GM23338 (cell line): ENCODE measurements at regions not wholly inside any gene's neighbourhood (a gene's known extent, or its start where the extent isn't known, plus 50 kb on each side); places are given as distances from the start of the nearest gene placed in this dataset.

Source experiments
- ATAC-seq: fragments of 200-7000 bp; cut with Tn5 transposase; 3 replicates; pipeline ENCODE4 v1.9.1; 2020
- DNase-seq: peaks from one replicate; pipeline ENCODE4 v3.0.0-alpha.2; 2015; ENCODE audit warnings: low spot score
- H2AFZ ChIP-seq: fragments of 200-600 bp; sonication (generic); 2 replicates; pipeline ENCODE4 v1.8.0; 2016; ENCODE audit warnings: antibody characterized with exemption, mild to moderate bottlenecking, moderate library complexity
- H3F3A ChIP-seq: fragments of 200-600 bp; sonication (generic); replicated peaks from 2 replicates; pipeline ENCODE4 v1.8.0; 2017; ENCODE audit warnings: antibody characterized with exemption, mixed run types, low read depth
- H3K27ac ChIP-seq: fragments of 200-600 bp; sonication (generic); 2 replicates; pipeline ENCODE4 v1.6.1; 2016; ENCODE audit warnings: low read depth
- H3K27me3 ChIP-seq: fragments of 200-600 bp; sonication (generic); 2 replicates; pipeline ENCODE4 v1.8.0; 2016; ENCODE audit warnings: mild to moderate bottlenecking, mixed run types, moderate library complexity; ENCODE audit not compliant: insufficient read depth
- H3K36me3 ChIP-seq: fragments of 200-600 bp; sonication (generic); 2 replicates; pipeline ENCODE4 v1.8.0; 2016; ENCODE audit warnings: mild to moderate bottlenecking; ENCODE audit not compliant: insufficient read depth
- H3K4me1 ChIP-seq: fragments of 200-600 bp; sonication (generic); 2 replicates; pipeline ENCODE4 v1.8.0; 2016; ENCODE audit warnings: mild to moderate bottlenecking, moderate library complexity; ENCODE audit not compliant: insufficient read depth
- H3K4me2 ChIP-seq: fragments of 200-600 bp; sonication (generic); 2 replicates; pipeline ENCODE4 v1.7.1; 2017; ENCODE audit warnings: mixed run types
- H3K4me3 ChIP-seq: fragments of 200-600 bp; sonication (generic); 2 replicates; pipeline ENCODE4 v1.6.1; 2016; ENCODE audit warnings: mixed run types
- H3K79me2 ChIP-seq: fragments of 200-600 bp; sonication (generic); replicated peaks from 2 replicates; pipeline ENCODE4 v1.8.0; 2017; ENCODE audit warnings: mild to moderate bottlenecking; ENCODE audit not compliant: insufficient read depth
- H3K9me2 ChIP-seq: fragments of 200-600 bp; sonication (generic); 2 replicates; pipeline ENCODE4 v1.8.0; 2017; ENCODE audit not compliant: insufficient read depth
- H4K20me1 ChIP-seq: fragments of 200-600 bp; sonication (generic); replicated peaks from 2 replicates; pipeline ENCODE4 v1.8.0; 2017; ENCODE audit warnings: mild to moderate bottlenecking; ENCODE audit not compliant: insufficient read depth
- H3K27ac Mint-ChIP-seq: 2 replicates; pipeline ENCODE4 v1.8.0; 2020; ENCODE audit warnings: inconsistent platforms, mild to moderate bottlenecking, moderate library complexity, mixed read lengths
- H3K27me3 Mint-ChIP-seq: 3 replicates; pipeline ENCODE4 v1.8.0; 2022; ENCODE audit warnings: low read depth, mild to moderate bottlenecking, moderate library complexity, mixed read lengths, inconsistent platforms; ENCODE audit not compliant: insufficient read depth, poor library complexity
- H3K36me3 Mint-ChIP-seq: 3 replicates; pipeline ENCODE4 v1.8.0; 2021; ENCODE audit warnings: low read depth, mild to moderate bottlenecking, inconsistent platforms, moderate library complexity, mixed read lengths
- H3K4me1 Mint-ChIP-seq: 3 replicates; pipeline ENCODE4 v1.8.0; 2020; ENCODE audit warnings: mild to moderate bottlenecking, inconsistent platforms, mixed read lengths
- H3K4me3 Mint-ChIP-seq: 3 replicates; pipeline ENCODE4 v1.8.0; 2021; ENCODE audit warnings: moderate library complexity, mild to moderate bottlenecking, inconsistent platforms, mixed read lengths
- H3K9me3 Mint-ChIP-seq: 3 replicates; pipeline ENCODE4 v1.8.0; 2020; ENCODE audit warnings: moderate library complexity, mild to moderate bottlenecking, inconsistent platforms, mixed read lengths
- CREB1 ChIP-seq: fragments of 250-450 bp; sonication (Bioruptor Pico); IDR thresholded peaks from 2 replicates; pipeline ENCODE4 v1.5.0; 2020; ENCODE audit warnings: low read depth, mild to moderate bottlenecking, moderate library complexity
- ETS1 ChIP-seq: IDR thresholded peaks from 2 replicates; pipeline ENCODE4 v1.6.1; 2016; ENCODE audit warnings: antibody characterized with exemption
- EZH2 ChIP-seq: fragments of 200-600 bp; sonication (generic); IDR thresholded peaks from one replicate; pipeline ENCODE4 v1.8.0; 2017; ENCODE audit warnings: antibody characterized with exemption, mild to moderate bottlenecking, low read depth; ENCODE audit not compliant: unreplicated experiment
- EZH2phosphoT487 ChIP-seq: fragments of 200-600 bp; sonication (generic); IDR thresholded peaks from one replicate; pipeline ENCODE4 v1.8.1; 2018; ENCODE audit warnings: antibody characterized with exemption; ENCODE audit not compliant: unreplicated experiment
- JUNB ChIP-seq: IDR thresholded peaks from one replicate; pipeline ENCODE4 v1.6.1; 2016; ENCODE audit warnings: antibody characterized with exemption; ENCODE audit not compliant: unreplicated experiment
- NANOG ChIP-seq: IDR thresholded peaks from 2 replicates; pipeline ENCODE4 v1.6.1; 2016; ENCODE audit warnings: antibody characterized with exemption, borderline replicate concordance
- POLR2AphosphoS5 ChIP-seq: IDR thresholded peaks from 2 replicates; pipeline ENCODE4 v1.6.1; 2016; ENCODE audit warnings: antibody characterized with exemption, low read depth
- STAT1 ChIP-seq: IDR thresholded peaks from one replicate; pipeline ENCODE4 v1.6.1; 2016; ENCODE audit warnings: antibody characterized with exemption; ENCODE audit not compliant: unreplicated experiment
- ZNF114 ChIP-seq: fragments of 250-450 bp; sonication (Bioruptor Pico); IDR thresholded peaks from 2 replicates; pipeline ENCODE4 v1.5.0; 2020; ENCODE audit warnings: mild to moderate bottlenecking, moderate library complexity
- ZNF331 ChIP-seq: fragments of 250-450 bp; sonication (Bioruptor Pico); IDR thresholded peaks from 2 replicates; pipeline ENCODE4 v1.5.0; 2020; ENCODE audit warnings: low read depth, mild to moderate bottlenecking, moderate library complexity
- TF ChIP-seq, protein P1 (sequence below): fragments of 250-450 bp; sonication (Bioruptor Pico); IDR thresholded peaks from 2 replicates; pipeline ENCODE4 v1.5.0; 2020; ENCODE audit warnings: mild to moderate bottlenecking, moderate library complexity
- TF ChIP-seq, protein P2 (sequence below): IDR thresholded peaks from one replicate; pipeline ENCODE4 v1.6.1; 2018; ENCODE audit warnings: antibody characterized with exemption; ENCODE audit not compliant: unreplicated experiment

DNA sequence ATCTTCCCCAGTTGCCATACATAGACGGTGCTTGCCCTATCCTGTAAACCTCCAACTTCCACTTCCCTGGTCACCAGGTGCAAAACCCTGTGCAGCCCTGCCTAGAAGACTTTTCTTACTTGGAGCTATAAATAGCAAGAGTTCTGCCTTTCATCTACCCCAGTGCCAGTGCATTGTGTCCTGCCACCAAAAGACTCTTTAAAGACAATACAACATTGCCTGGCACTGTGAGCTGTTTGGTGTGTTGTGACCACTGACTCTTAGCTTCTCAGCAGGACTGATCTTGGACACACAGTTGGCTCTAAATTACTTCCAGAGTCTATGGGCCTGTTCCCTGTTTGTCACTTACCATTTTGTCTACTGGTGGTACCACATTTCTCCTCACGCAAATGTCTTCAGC, 608.1 kb downstream of the CDH9 start:
- Histone ChIP-seq H3K4me1 (no peaks in the 10 kb centered on the region), H3K9me2 (peaks cover 9% of the 10 kb centered on the region; the same call in 1 of the 2 replicates), H3K79me2 (no peaks in the 10 kb centered on the region), H3F3A (no peaks in the 10 kb centered on the region), H3K4me3 (no peak overlapping the region), H3K27me3 (no peaks in the 10 kb centered on the region), H3K36me3 (no peaks in the 10 kb centered on the region), H2AFZ (no peak overlapping the region), H4K20me1 (no peaks in the 10 kb centered on the region), H3K4me2 (no peak overlapping the region), H3K27ac (no peak overlapping the region)
- DNase-seq: no peak
- H3K36me3 Mint-ChIP-seq: no peaks in the 10 kb centered on the region
- H3K4me3 Mint-ChIP-seq: no peak overlapping the region
- no peak for ATAC-seq
- H3K27me3 Mint-ChIP-seq: peaks cover 5% of the 10 kb centered on the region
- TF ChIP-seq EZH2: no peak
- TF ChIP-seq JUNB: no peak
- no peak for TF ChIP-seq POLR2AphosphoS5
- TF ChIP-seq NANOG: no peak
- no peaks in the 10 kb centered on the region for H3K4me1 Mint-ChIP-seq
- no peaks in the 10 kb centered on the region for H3K9me3 Mint-ChIP-seq
- no peak overlapping the region for H3K27ac Mint-ChIP-seq

GRCh38 chr5:26427281-26427680, 611.1 kb downstream of the CDH9 start:
- DNase-seq (no peak), ATAC-seq (no peak)
- Histone ChIP-seq H3K4me1 (no peaks in the 10 kb centered on the region), H3K27me3 (no peaks in the 10 kb centered on the region), H4K20me1 (no peaks in the 10 kb centered on the region), H3F3A (no peaks in the 10 kb centered on the region), H3K36me3 (no peaks in the 10 kb centered on the region), H2AFZ (no peak overlapping the region), H3K4me3 (no peak overlapping the region), H3K79me2 (no peaks in the 10 kb centered on the region), H3K4me2 (no peak overlapping the region), H3K27ac (no peak overlapping the region), H3K9me2 (peaks cover 9% of the 10 kb centered on the region; the same call in 1 of the 2 replicates)
- Mint-ChIP-seq H3K9me3 (no peaks in the 10 kb centered on the region), H3K27ac (no peak overlapping the region), H3K4me1 (no peaks in the 10 kb centered on the region; the same call in 2 of the 3 replicates), H3K4me3 (no peak overlapping the region), H3K27me3 (no peaks in the 10 kb centered on the region), H3K36me3 (no peaks in the 10 kb centered on the region)
- TF ChIP-seq ETS1 (no peak), EZH2 (no peak), POLR2AphosphoS5 (no peak), JUNB (no peak), EZH2phosphoT487 (no peak), CREB1 (no peak), ZNF114 (CRISPR knock-in tag) (no peak), STAT1 (no peak), ZNF331 (CRISPR knock-in tag) (no peak), NANOG (no peak)
- TF ChIP-seq, protein P1, sequence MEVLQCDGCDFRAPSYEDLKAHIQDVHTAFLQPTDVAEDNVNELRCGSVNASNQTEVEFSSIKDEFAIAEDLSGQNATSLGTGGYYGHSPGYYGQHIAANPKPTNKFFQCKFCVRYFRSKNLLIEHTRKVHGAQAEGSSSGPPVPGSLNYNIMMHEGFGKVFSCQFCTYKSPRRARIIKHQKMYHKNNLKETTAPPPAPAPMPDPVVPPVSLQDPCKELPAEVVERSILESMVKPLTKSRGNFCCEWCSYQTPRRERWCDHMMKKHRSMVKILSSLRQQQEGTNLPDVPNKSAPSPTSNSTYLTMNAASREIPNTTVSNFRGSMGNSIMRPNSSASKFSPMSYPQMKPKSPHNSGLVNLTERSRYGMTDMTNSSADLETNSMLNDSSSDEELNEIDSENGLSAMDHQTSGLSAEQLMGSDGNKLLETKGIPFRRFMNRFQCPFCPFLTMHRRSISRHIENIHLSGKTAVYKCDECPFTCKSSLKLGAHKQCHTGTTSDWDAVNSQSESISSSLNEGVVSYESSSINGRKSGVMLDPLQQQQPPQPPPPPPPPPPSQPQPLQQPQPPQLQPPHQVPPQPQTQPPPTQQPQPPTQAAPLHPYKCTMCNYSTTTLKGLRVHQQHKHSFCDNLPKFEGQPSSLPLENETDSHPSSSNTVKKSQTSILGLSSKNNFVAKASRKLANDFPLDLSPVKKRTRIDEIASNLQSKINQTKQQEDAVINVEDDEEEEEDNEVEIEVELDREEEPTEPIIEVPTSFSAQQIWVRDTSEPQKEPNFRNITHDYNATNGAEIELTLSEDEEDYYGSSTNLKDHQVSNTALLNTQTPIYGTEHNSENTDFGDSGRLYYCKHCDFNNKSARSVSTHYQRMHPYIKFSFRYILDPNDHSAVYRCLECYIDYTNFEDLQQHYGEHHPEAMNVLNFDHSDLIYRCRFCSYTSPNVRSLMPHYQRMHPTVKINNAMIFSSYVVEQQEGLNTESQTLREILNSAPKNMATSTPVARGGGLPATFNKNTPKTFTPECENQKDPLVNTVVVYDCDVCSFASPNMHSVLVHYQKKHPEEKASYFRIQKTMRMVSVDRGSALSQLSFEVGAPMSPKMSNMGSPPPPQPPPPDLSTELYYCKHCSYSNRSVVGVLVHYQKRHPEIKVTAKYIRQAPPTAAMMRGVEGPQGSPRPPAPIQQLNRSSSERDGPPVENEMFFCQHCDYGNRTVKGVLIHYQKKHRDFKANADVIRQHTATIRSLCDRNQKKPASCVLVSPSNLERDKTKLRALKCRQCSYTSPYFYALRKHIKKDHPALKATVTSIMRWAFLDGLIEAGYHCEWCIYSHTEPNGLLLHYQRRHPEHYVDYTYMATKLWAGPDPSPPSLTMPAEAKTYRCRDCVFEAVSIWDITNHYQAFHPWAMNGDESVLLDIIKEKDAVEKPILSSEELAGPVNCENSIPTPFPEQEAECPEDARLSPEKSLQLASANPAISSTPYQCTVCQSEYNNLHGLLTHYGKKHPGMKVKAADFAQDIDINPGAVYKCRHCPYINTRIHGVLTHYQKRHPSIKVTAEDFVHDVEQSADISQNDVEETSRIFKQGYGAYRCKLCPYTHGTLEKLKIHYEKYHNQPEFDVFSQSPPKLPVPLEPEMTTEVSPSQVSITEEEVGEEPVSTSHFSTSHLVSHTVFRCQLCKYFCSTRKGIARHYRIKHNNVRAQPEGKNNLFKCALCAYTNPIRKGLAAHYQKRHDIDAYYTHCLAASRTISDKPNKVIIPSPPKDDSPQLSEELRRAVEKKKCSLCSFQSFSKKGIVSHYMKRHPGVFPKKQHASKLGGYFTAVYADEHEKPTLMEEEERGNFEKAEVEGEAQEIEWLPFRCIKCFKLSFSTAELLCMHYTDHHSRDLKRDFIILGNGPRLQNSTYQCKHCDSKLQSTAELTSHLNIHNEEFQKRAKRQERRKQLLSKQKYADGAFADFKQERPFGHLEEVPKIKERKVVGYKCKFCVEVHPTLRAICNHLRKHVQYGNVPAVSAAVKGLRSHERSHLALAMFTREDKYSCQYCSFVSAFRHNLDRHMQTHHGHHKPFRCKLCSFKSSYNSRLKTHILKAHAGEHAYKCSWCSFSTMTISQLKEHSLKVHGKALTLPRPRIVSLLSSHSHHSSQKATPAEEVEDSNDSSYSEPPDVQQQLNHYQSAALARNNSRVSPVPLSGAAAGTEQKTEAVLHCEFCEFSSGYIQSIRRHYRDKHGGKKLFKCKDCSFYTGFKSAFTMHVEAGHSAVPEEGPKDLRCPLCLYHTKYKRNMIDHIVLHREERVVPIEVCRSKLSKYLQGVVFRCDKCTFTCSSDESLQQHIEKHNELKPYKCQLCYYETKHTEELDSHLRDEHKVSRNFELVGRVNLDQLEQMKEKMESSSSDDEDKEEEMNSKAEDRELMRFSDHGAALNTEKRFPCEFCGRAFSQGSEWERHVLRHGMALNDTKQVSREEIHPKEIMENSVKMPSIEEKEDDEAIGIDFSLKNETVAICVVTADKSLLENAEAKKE (CRISPR knock-in tag): no peak
- TF ChIP-seq, protein P2, sequence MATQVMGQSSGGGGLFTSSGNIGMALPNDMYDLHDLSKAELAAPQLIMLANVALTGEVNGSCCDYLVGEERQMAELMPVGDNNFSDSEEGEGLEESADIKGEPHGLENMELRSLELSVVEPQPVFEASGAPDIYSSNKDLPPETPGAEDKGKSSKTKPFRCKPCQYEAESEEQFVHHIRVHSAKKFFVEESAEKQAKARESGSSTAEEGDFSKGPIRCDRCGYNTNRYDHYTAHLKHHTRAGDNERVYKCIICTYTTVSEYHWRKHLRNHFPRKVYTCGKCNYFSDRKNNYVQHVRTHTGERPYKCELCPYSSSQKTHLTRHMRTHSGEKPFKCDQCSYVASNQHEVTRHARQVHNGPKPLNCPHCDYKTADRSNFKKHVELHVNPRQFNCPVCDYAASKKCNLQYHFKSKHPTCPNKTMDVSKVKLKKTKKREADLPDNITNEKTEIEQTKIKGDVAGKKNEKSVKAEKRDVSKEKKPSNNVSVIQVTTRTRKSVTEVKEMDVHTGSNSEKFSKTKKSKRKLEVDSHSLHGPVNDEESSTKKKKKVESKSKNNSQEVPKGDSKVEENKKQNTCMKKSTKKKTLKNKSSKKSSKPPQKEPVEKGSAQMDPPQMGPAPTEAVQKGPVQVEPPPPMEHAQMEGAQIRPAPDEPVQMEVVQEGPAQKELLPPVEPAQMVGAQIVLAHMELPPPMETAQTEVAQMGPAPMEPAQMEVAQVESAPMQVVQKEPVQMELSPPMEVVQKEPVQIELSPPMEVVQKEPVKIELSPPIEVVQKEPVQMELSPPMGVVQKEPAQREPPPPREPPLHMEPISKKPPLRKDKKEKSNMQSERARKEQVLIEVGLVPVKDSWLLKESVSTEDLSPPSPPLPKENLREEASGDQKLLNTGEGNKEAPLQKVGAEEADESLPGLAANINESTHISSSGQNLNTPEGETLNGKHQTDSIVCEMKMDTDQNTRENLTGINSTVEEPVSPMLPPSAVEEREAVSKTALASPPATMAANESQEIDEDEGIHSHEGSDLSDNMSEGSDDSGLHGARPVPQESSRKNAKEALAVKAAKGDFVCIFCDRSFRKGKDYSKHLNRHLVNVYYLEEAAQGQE: no peak
